CD14-positive monocyte (primary cell): ENCODE measurements at regions not wholly inside any gene's neighbourhood (a gene's known extent, or its start where the extent isn't known, plus 50 kb on each side); places are given as distances from the start of the nearest gene placed in this dataset.

ENCODE experiments used
- DNase-seq, 3 donors: peaks; one replicate each; pipeline ENCODE4 v3.0.0-alpha.2; 2011 to 2022
- H2AFZ ChIP-seq: 2 replicates; pipeline ENCODE4 v1.6.0; 2012; ENCODE audit warnings: mild to moderate bottlenecking, low read depth, low read length, inconsistent platforms; ENCODE audit not compliant: insufficient read depth, poor library complexity, severe bottlenecking
- H3K27ac ChIP-seq, 2 donors: 1 replicate in 1 of 2; 2 replicates in 1 of 2; pipeline ENCODE4 v1.5.1; 2012 to 2013; ENCODE audit warnings: low read length in 2 of 2, control low read depth in 1 of 2, inconsistent platforms in 1 of 2, low read depth in 1 of 2, mild to moderate bottlenecking in 1 of 2
- H3K27me3 ChIP-seq, 2 donors: one replicate each; pipeline versions ENCODE4 v1.6.0 to v1.6.1; 2011 to 2013; ENCODE audit warnings: low read length in 2 of 2; ENCODE audit not compliant: control insufficient read depth in 2 of 2, insufficient read depth in 2 of 2
- H3K36me3 ChIP-seq, 2 donors: replicated peaks in 1 of 2; 1 replicate in 1 of 2; 2 replicates in 1 of 2; pipeline versions ENCODE4 v1.5.1 to v1.6.1; 2012 to 2013; ENCODE audit warnings: low read length in 2 of 2, control low read depth in 1 of 2, inconsistent platforms in 1 of 2, mild to moderate bottlenecking in 1 of 2; ENCODE audit not compliant: insufficient read depth in 2 of 2, control insufficient read depth in 1 of 2
- H3K4me1 ChIP-seq, 2 donors: 1 replicate in 1 of 2; 2 replicates in 1 of 2; pipeline versions ENCODE4 v1.5.1 to v1.6.1; 2012 to 2013; ENCODE audit warnings: low read length in 2 of 2, control low read depth in 1 of 2, inconsistent platforms in 1 of 2, mild to moderate bottlenecking in 1 of 2, moderate library complexity in 1 of 2; ENCODE audit not compliant: insufficient read depth in 2 of 2, control insufficient read depth in 1 of 2
- H3K4me2 ChIP-seq: replicated peaks from 2 replicates; pipeline ENCODE3; 2012; ENCODE audit warnings: low read length, moderate library complexity, mild to moderate bottlenecking; ENCODE audit not compliant: poor library complexity, severe bottlenecking; ENCODE audit errors: extremely low read depth
- H3K4me3 ChIP-seq, 3 experiments: fragments of 200-600 bp in 1 of 3; sonication (generic) in 1 of 3; replicated peaks in 1 of 3; 1 replicate in 2 of 3; 2 replicates in 1 of 3; pipeline ENCODE4 v1.5.1; 2011 to 2013; ENCODE audit warnings: low read length in 3 of 3, mild to moderate bottlenecking in 3 of 3, control low read depth in 2 of 3, low read depth in 2 of 3, inconsistent platforms in 1 of 3, moderate library complexity in 1 of 3
- H3K79me2 ChIP-seq: 2 replicates; pipeline ENCODE4 v1.6.0; 2012; ENCODE audit warnings: mild to moderate bottlenecking, control low read depth, inconsistent platforms, low read length, moderate library complexity; ENCODE audit not compliant: insufficient read depth
- H3K9ac ChIP-seq: 2 replicates; pipeline ENCODE4 v1.6.0; 2017; ENCODE audit warnings: low read length, mild to moderate bottlenecking; ENCODE audit not compliant: insufficient read depth, poor library complexity, severe bottlenecking
- H3K9me3 ChIP-seq, 2 donors: replicated peaks in 1 of 2; 1 replicate in 1 of 2; 2 replicates in 1 of 2; pipeline versions ENCODE4 v1.5.1 to v1.6.1; 2012 to 2013; ENCODE audit warnings: low read length in 2 of 2, control low read depth in 1 of 2; ENCODE audit not compliant: control insufficient read depth in 1 of 2, insufficient read depth in 1 of 2
- H4K20me1 ChIP-seq: 2 replicates; pipeline ENCODE4 v1.6.0; 2012; ENCODE audit warnings: mild to moderate bottlenecking, low read length, control low read depth, moderate library complexity; ENCODE audit not compliant: insufficient read depth
- H3K27ac Mint-ChIP-seq, 7 donors: one replicate each; pipeline ENCODE4 v1.8.0; 2020; ENCODE audit warnings: mild to moderate bottlenecking in 7 of 7, mixed read lengths in 7 of 7, moderate library complexity in 6 of 7, inconsistent platforms in 2 of 7
- H3K27me3 Mint-ChIP-seq, 3 donors: one replicate each; pipeline ENCODE4 v1.8.0; 2021 to 2022; ENCODE audit warnings: low read depth in 3 of 3, mild to moderate bottlenecking in 3 of 3, mixed read lengths in 3 of 3, moderate library complexity in 3 of 3, inconsistent platforms in 1 of 3
- H3K36me3 Mint-ChIP-seq, 2 donors: one replicate each; pipeline ENCODE4 v1.8.0; 2020; ENCODE audit warnings: mixed read lengths in 2 of 2, inconsistent platforms in 1 of 2, mild to moderate bottlenecking in 1 of 2
- H3K4me1 Mint-ChIP-seq: one replicate; pipeline ENCODE4 v1.8.0; 2020; ENCODE audit warnings: mild to moderate bottlenecking, mixed read lengths
- H3K4me3 Mint-ChIP-seq, 2 donors: one replicate each; pipeline ENCODE4 v1.8.0; 2020; ENCODE audit warnings: mild to moderate bottlenecking in 2 of 2, mixed read lengths in 2 of 2, moderate library complexity in 1 of 2
- H3K9me3 Mint-ChIP-seq, 7 donors: one replicate each; pipeline ENCODE4 v1.8.0; 2020 to 2022; ENCODE audit warnings: mixed read lengths in 7 of 7, mild to moderate bottlenecking in 6 of 7, moderate library complexity in 6 of 7, inconsistent platforms in 2 of 7
- WGBS: methylation state at CpG from one replicate; pipeline ENCODE4 v1.1.5; 2013; ENCODE audit warnings: missing lambda C conversion rate; ENCODE audit not compliant: insufficient coverage; 5-methylcytosine and 5-hydroxymethylcytosine counted together
- intact Hi-C, 2 donors: fragments of 100-400 bp; cut with micrococcal nuclease; formaldehyde crosslinking; loops; one replicate each; pipeline versions ENCODE4 v1.15.0 to v1.15.1; 2023
- TF ChIP-seq, protein P1 (sequence below): fragments of 200-600 bp; IDR thresholded peaks from one replicate; pipeline ENCODE4 v1.8.0; 2022; ENCODE audit warnings: antibody characterized with exemption, mild to moderate bottlenecking

DNA sequence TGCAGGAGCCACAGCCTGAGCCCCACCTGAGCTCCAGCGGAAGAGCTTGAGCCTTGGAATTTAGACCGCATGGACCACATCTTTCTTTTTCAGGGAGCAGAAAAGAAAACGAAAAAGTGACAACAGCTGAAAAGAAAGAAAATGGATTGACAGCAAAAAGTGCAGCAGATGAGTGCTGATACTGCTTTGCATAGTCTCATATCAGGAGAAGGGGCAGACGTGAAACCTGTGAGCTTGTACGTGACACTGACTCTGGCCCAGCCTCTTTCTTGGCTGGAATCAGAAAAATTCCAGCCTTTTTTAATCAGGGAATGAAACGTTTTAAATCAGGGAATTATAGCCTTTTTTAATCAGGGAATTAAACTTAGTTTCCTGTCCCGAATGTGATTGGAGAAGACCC, 1296.5 kb downstream of the TMEM121 start:
- no peak for DNase-seq
- H3K36me3 Mint-ChIP-seq, result no peaks in the 10 kb centered on the region
- no peak overlapping the region for H3K27ac Mint-ChIP-seq
- H3K27me3 Mint-ChIP-seq, result peaks cover 2 to 7% (median 3%) of the 10 kb centered on the region in 3 donors
- peaks cover 6% of the 10 kb centered on the region for H3K4me1 Mint-ChIP-seq
- H3K9me3 Mint-ChIP-seq, result no peaks in the 10 kb centered on the region
- Histone ChIP-seq H3K4me3 (no peak overlapping the region), H3K4me1 (no peaks in the 10 kb centered on the region), H3K27ac (no peak overlapping the region), H4K20me1 (no peaks in the 10 kb centered on the region), H3K4me2 (no peak overlapping the region), H2AFZ (no peak overlapping the region), H3K27me3 (no peaks in the 10 kb centered on the region), H3K36me3 (no peaks in the 10 kb centered on the region), H3K79me2 (no peaks in the 10 kb centered on the region), H3K9ac (no peak overlapping the region), H3K9me3 (no peaks in the 10 kb centered on the region)
- no peak overlapping the region for H3K4me3 Mint-ChIP-seq
- intact Hi-C loops, result no loop called here
- WGBS, result 82% methylated on average over 6 of the region's 7 CpGs
- TF ChIP-seq, protein P1, sequence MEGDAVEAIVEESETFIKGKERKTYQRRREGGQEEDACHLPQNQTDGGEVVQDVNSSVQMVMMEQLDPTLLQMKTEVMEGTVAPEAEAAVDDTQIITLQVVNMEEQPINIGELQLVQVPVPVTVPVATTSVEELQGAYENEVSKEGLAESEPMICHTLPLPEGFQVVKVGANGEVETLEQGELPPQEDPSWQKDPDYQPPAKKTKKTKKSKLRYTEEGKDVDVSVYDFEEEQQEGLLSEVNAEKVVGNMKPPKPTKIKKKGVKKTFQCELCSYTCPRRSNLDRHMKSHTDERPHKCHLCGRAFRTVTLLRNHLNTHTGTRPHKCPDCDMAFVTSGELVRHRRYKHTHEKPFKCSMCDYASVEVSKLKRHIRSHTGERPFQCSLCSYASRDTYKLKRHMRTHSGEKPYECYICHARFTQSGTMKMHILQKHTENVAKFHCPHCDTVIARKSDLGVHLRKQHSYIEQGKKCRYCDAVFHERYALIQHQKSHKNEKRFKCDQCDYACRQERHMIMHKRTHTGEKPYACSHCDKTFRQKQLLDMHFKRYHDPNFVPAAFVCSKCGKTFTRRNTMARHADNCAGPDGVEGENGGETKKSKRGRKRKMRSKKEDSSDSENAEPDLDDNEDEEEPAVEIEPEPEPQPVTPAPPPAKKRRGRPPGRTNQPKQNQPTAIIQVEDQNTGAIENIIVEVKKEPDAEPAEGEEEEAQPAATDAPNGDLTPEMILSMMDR, result no peak

DNA sequence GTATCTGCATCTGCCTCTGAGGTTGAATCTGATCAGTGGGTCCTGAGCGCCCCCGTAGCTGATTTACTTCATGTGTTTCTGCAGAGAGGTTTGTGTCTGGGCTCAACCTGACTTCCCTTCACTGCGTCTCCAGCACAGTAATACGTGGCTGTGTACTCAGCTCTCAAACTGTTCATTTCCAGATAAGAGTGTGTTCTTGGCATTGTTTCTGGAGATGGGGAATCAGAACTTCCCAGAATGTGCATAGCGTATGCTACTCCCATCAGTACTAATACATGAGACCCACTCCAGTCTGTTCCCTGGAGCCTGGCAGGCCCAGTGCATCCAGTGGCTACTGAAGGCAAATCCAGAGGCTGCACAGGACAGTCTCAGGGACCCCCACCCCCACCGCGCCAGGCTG, 1297.2 kb downstream of the TMEM121 start:
- Mint-ChIP-seq H3K9me3 (no peaks in the 10 kb centered on the region), H3K27ac (no peak overlapping the region), H3K36me3 (no peaks in the 10 kb centered on the region), H3K4me1 (peaks cover 6% of the 10 kb centered on the region), H3K27me3 (peaks cover 2 to 7% (median 3%) of the 10 kb centered on the region in 3 donors), H3K4me3 (no peak overlapping the region)
- TF ChIP-seq, protein P1, result no peak
- 94% methylated on average over 5 of the region's 7 CpGs for WGBS
- Histone ChIP-seq H3K27me3 (no peaks in the 10 kb centered on the region), H3K9ac (no peak overlapping the region), H3K36me3 (no peaks in the 10 kb centered on the region), H3K4me2 (no peak overlapping the region), H4K20me1 (no peaks in the 10 kb centered on the region), H3K27ac (no peak overlapping the region), H3K4me3 (no peak overlapping the region), H2AFZ (no peak overlapping the region), H3K9me3 (no peaks in the 10 kb centered on the region), H3K79me2 (no peaks in the 10 kb centered on the region), H3K4me1 (no peaks in the 10 kb centered on the region)
- no peak for DNase-seq
- intact Hi-C loops, result no loop called here
